ENCODE measurements at regions not wholly inside any gene's neighbourhood (a gene's known extent, or its start where the extent isn't known, plus 50 kb on each side); places are given as distances from the start of the nearest gene placed in this dataset.

DNA sequence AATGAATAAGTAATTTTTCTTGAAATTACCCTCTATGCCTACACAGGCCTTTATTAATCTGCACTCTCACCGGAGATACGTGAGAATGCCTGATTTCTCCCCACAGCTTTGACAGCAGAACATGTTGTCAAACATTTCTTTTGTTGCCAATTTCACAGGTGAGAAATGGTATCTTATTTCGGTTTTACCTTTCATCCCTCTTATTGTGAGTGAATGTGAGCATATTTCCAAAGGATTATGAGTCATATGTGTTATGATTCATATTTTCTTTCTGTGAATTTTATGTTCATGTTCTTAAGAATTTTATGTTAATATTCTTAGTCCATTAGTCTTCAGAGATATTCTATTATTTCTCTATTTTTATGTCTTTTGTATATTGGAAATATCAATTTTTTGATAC is 965.1 kb downstream of the CCSER2 start:
- DNase-seq, result no peak
- H2BK5ac ChIP-seq (ENCODE audit: low read depth, low read length, poor library complexity), result no peak overlapping the region
- H4K91ac ChIP-seq (ENCODE audit: low read depth, low read length), result no peak overlapping the region
- no peak overlapping the region for H3K4me2 ChIP-seq (ENCODE audit: low read length)
- no peaks in the 10 kb centered on the region for H3K9me3 ChIP-seq (ENCODE audit: insufficient read depth, low read depth, low read length)
- no peak overlapping the region for H3K4me3 ChIP-seq (ENCODE audit: low read depth, low read length)
- H3K27ac ChIP-seq (ENCODE audit: low read depth, low read length), result no peak overlapping the region
- H2BK120ac ChIP-seq (ENCODE audit: insufficient read depth, low read length, poor library complexity), result no peak overlapping the region
- no peak overlapping the region for H3K4ac ChIP-seq (ENCODE audit: low read depth, low read length)
- H4K8ac ChIP-seq (ENCODE audit: low read depth, low read length), result no peak overlapping the region
- no peaks in the 10 kb centered on the region for H3K27me3 ChIP-seq (ENCODE audit: insufficient read depth, low read length)
- no peak overlapping the region for H4K12ac ChIP-seq (ENCODE audit: low read depth, low read length)
- no peak overlapping the region for H2AFZ ChIP-seq (ENCODE audit: insufficient read depth, low read length, poor library complexity)
- no peaks in the 10 kb centered on the region for H3K79me2 ChIP-seq (ENCODE audit: control insufficient read depth, insufficient read depth, low read length, poor library complexity)
- H2AK5ac ChIP-seq (ENCODE audit: low read length), result no peak overlapping the region
- no peak overlapping the region for H3K9ac ChIP-seq (ENCODE audit: low read length)
- no peak overlapping the region for H3K23ac ChIP-seq (ENCODE audit: low read length)
- no peak overlapping the region for H3K14ac ChIP-seq (ENCODE audit: low read length)
- no peaks in the 10 kb centered on the region for H3K79me1 ChIP-seq (ENCODE audit: low read length)
- H3K36me3 ChIP-seq (ENCODE audit: control insufficient read depth in 1 of 2, insufficient read depth in 2 of 2, low read length in 2 of 2), result no peaks in the 10 kb centered on the region
- H2BK12ac ChIP-seq (ENCODE audit: low read length), result no peak overlapping the region
- H3K18ac ChIP-seq (ENCODE audit: low read length), result no peak overlapping the region
- H3K4me1 ChIP-seq (ENCODE audit: control insufficient read depth in 1 of 2, insufficient read depth in 2 of 2, low read length in 2 of 2), result no peaks in the 10 kb centered on the region
- no CpG with 5 or more reads among the region's 3 CpGs for WGBS (ENCODE audit: extremely low coverage, insufficient coverage, insufficient read length)

DNA sequence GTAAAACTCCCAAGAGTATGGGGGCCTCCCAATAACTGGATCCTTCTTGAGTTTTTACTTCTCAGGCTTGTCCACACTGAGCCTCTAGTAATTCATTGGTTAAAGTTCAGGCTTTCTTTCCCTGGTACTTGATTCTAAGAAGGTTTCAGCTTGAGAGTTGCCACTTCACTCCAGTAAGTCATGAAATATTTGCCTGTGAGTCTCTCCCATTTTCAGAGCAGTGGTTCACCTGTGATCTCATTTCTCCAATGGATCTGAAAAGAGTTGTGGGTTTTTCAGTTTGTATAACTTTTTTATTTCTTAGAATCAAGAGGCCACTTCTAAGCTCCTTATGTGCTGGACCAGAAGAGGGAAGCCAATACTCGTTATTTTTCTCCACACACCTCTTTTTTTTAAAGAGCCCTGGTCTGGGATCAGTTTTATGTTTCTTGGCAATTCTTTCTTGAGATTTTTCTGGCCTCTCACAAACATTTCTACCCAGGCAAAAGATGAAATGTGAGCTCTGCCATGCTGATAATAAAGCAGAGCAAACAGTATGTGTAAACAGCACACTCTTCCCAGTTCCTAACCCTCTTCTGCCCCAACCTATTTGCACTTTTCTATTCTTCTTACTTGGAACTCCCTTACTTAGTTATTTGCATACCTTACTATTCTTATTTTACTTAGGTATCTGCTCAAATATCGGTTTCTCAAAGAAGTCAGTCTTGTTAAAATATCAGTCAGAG is 983.4 kb downstream of the CCSER2 start:
- Histone ChIP-seq H4K8ac (ENCODE audit: low read depth, low read length) (no peak overlapping the region), H2BK120ac (ENCODE audit: insufficient read depth, low read length, poor library complexity) (no peak overlapping the region)
- no CpG with 5 or more reads among the region's 2 CpGs for WGBS (ENCODE audit: extremely low coverage, insufficient coverage, insufficient read length)

DNA sequence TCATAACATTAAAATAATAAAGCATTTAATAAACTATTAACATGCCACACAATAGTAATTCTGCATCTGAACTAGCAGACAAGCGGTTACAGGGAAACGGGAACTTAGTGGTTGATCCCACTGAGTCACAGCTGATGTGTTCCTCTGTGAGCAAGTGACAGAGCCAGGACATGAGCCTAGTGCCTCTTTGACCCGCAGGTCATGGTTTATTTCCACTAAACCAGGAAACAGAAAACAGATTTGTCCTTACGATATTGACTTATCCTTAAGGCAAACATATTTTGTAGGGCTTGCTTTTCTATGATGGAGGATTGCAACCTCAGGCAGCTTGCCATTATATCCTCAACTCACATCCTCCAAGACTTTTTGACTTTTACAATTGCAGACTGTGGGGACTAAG is 987.3 kb downstream of the CCSER2 start:
- no peak overlapping the region for H4K8ac ChIP-seq (ENCODE audit: low read depth, low read length)
- no peak overlapping the region for H4K12ac ChIP-seq (ENCODE audit: low read depth, low read length)
- no peak overlapping the region for H4K91ac ChIP-seq (ENCODE audit: low read depth, low read length)
- H2BK5ac ChIP-seq (ENCODE audit: low read depth, low read length, poor library complexity), result no peak overlapping the region
- H3K36me3 ChIP-seq (ENCODE audit: control insufficient read depth in 1 of 2, insufficient read depth in 2 of 2, low read length in 2 of 2), result no peaks in the 10 kb centered on the region
- H3K23ac ChIP-seq (ENCODE audit: low read length), result no peak overlapping the region
- no peak overlapping the region for H3K4me2 ChIP-seq (ENCODE audit: low read length)
- H3K18ac ChIP-seq (ENCODE audit: low read length), result no peak overlapping the region
- H3K27ac ChIP-seq (ENCODE audit: low read depth, low read length), result no peak overlapping the region
- H3K27me3 ChIP-seq (ENCODE audit: insufficient read depth, low read length), result no peaks in the 10 kb centered on the region
- H2BK12ac ChIP-seq (ENCODE audit: low read length), result no peak overlapping the region
- no peaks in the 10 kb centered on the region for H3K4me1 ChIP-seq (ENCODE audit: control insufficient read depth in 1 of 2, insufficient read depth in 2 of 2, low read length in 2 of 2)
- H2AK5ac ChIP-seq (ENCODE audit: low read length), result no peak overlapping the region
- no peak overlapping the region for H3K9ac ChIP-seq (ENCODE audit: low read length)
- no peaks in the 10 kb centered on the region for H3K79me2 ChIP-seq (ENCODE audit: control insufficient read depth, insufficient read depth, low read length, poor library complexity)
- H3K4me3 ChIP-seq (ENCODE audit: low read depth, low read length), result no peak overlapping the region
- H2AFZ ChIP-seq (ENCODE audit: insufficient read depth, low read length, poor library complexity), result no peak overlapping the region
- no peak for DNase-seq
- no peaks in the 10 kb centered on the region for H3K79me1 ChIP-seq (ENCODE audit: low read length)
- H3K9me3 ChIP-seq (ENCODE audit: insufficient read depth, low read depth, low read length), result no peaks in the 10 kb centered on the region
- no CpG with 5 or more reads among the region's 4 CpGs for WGBS (ENCODE audit: extremely low coverage, insufficient coverage, insufficient read length)
- H3K14ac ChIP-seq (ENCODE audit: low read length), result no peak overlapping the region
- no peak overlapping the region for H3K4ac ChIP-seq (ENCODE audit: low read depth, low read length)
- H2BK120ac ChIP-seq (ENCODE audit: insufficient read depth, low read length, poor library complexity), result no peak overlapping the region

More for the DNA sequence above, 983.4 kb downstream of the CCSER2 start:
- Histone ChIP-seq H3K18ac (ENCODE audit: low read length) (no peak overlapping the region), H3K9me3 (ENCODE audit: insufficient read depth, low read depth, low read length) (no peaks in the 10 kb centered on the region), H3K9ac (ENCODE audit: low read length) (no peak overlapping the region), H3K79me1 (ENCODE audit: low read length) (no peaks in the 10 kb centered on the region), H3K79me2 (ENCODE audit: control insufficient read depth, insufficient read depth, low read length, poor library complexity) (no peaks in the 10 kb centered on the region), H4K91ac (ENCODE audit: low read depth, low read length) (no peak overlapping the region), H2AFZ (ENCODE audit: insufficient read depth, low read length, poor library complexity) (no peak overlapping the region), H3K4ac (ENCODE audit: low read depth, low read length) (no peak overlapping the region), H3K27me3 (ENCODE audit: insufficient read depth, low read length) (no peaks in the 10 kb centered on the region), H2AK5ac (ENCODE audit: low read length) (no peak overlapping the region), H3K27ac (ENCODE audit: low read depth, low read length) (no peak overlapping the region), H3K14ac (ENCODE audit: low read length) (no peak overlapping the region), H3K23ac (ENCODE audit: low read length) (no peak overlapping the region), H3K4me1 (ENCODE audit: control insufficient read depth in 1 of 2, insufficient read depth in 2 of 2, low read length in 2 of 2) (no peaks in the 10 kb centered on the region), H3K36me3 (ENCODE audit: control insufficient read depth in 1 of 2, insufficient read depth in 2 of 2, low read length in 2 of 2) (no peaks in the 10 kb centered on the region), H2BK12ac (ENCODE audit: low read length) (no peak overlapping the region), H3K4me3 (ENCODE audit: low read depth, low read length) (no peak overlapping the region), H3K4me2 (ENCODE audit: low read length) (no peak overlapping the region), H2BK5ac (ENCODE audit: low read depth, low read length, poor library complexity) (no peak overlapping the region), H4K12ac (ENCODE audit: low read depth, low read length) (no peak overlapping the region)
- no peak for DNase-seq

DNA sequence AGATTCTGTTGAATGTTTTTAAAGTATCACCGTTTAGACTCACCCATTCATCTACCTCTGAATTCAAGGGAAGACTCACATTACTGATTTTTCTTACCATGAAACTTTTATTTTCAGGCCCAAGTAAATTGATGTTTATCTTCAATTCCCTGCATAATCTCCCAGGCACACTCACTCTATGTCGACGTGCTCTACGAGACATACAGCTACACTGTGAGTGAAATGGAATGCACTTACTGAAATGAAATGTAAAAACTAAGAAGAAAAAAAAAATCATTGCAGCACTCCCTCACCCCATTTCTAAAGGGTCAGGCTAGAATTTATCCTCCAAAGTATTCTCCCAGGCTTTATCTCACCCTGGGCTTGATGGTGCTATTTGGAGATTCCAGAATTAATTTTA is 987.9 kb downstream of the CCSER2 start:
- no peak overlapping the region for H4K8ac ChIP-seq (ENCODE audit: low read depth, low read length)
- H4K12ac ChIP-seq (ENCODE audit: low read depth, low read length), result no peak overlapping the region
- H3K79me2 ChIP-seq (ENCODE audit: control insufficient read depth, insufficient read depth, low read length, poor library complexity), result no peaks in the 10 kb centered on the region
- H3K27ac ChIP-seq (ENCODE audit: low read depth, low read length), result no peak overlapping the region
- H3K9ac ChIP-seq (ENCODE audit: low read length), result no peak overlapping the region
- H3K4me2 ChIP-seq (ENCODE audit: low read length), result no peak overlapping the region
- no peaks in the 10 kb centered on the region for H3K27me3 ChIP-seq (ENCODE audit: insufficient read depth, low read length)
- H3K4me1 ChIP-seq (ENCODE audit: control insufficient read depth in 1 of 2, insufficient read depth in 2 of 2, low read length in 2 of 2), result no peaks in the 10 kb centered on the region
- no peak overlapping the region for H3K18ac ChIP-seq (ENCODE audit: low read length)
- H2AK5ac ChIP-seq (ENCODE audit: low read length), result no peak overlapping the region
- H3K79me1 ChIP-seq (ENCODE audit: low read length), result no peaks in the 10 kb centered on the region
- no peak overlapping the region for H3K4ac ChIP-seq (ENCODE audit: low read depth, low read length)
- no peak overlapping the region for H2BK120ac ChIP-seq (ENCODE audit: insufficient read depth, low read length, poor library complexity)
- no peak overlapping the region for H2AFZ ChIP-seq (ENCODE audit: insufficient read depth, low read length, poor library complexity)
- H2BK12ac ChIP-seq (ENCODE audit: low read length), result no peak overlapping the region
- no peaks in the 10 kb centered on the region for H3K9me3 ChIP-seq (ENCODE audit: insufficient read depth, low read depth, low read length)
- no peak overlapping the region for H3K23ac ChIP-seq (ENCODE audit: low read length)
- no peak overlapping the region for H3K14ac ChIP-seq (ENCODE audit: low read length)
- no peak overlapping the region for H4K91ac ChIP-seq (ENCODE audit: low read depth, low read length)
- no peak overlapping the region for H3K4me3 ChIP-seq (ENCODE audit: low read depth, low read length)
- no peak for DNase-seq
- H2BK5ac ChIP-seq (ENCODE audit: low read depth, low read length, poor library complexity), result no peak overlapping the region
- H3K36me3 ChIP-seq (ENCODE audit: control insufficient read depth in 1 of 2, insufficient read depth in 2 of 2, low read length in 2 of 2), result no peaks in the 10 kb centered on the region
- WGBS (ENCODE audit: extremely low coverage, insufficient coverage, insufficient read length), result no CpG with 5 or more reads among the region's 4 CpGs
